A673 (cell line): ENCODE measurements at regions not wholly inside any gene's neighbourhood (a gene's known extent, or its start where the extent isn't known, plus 50 kb on each side); places are given as distances from the start of the nearest gene placed in this dataset.

Experiments
- BruUV-seq: library from RNA; stranded (reverse); fragments of 400-500 nt; replicated peaks from 2 replicates; lab custom pipeline; 2021; lab: Mats Ljungman, UMichigan
- CTCF ChIA-PET: fragments of 300-600 bp; sonication (Branson Sonifier 250); formaldehyde crosslinking; loops from one replicate; lab custom pipeline; 2022; ENCODE audit warnings: antibody characterized with exemption; lab: Charles Lee
- POLR2A ChIA-PET: fragments of 300-600 bp; sonication (Branson Sonifier 250); formaldehyde crosslinking; loops from one replicate; lab custom pipeline; 2022; ENCODE audit warnings: antibody characterized with exemption; ENCODE audit not compliant: low non-redundant PET; lab: Charles Lee
- DNase-seq: peaks from one replicate; pipeline ENCODE4 v3.0.0-alpha.2; 2015; ENCODE audit warnings: low spot score
- H3K27ac ChIP-seq: fragments of 200-600 bp; sonication (generic); 2 replicates; pipeline ENCODE4 v1.5.1; 2016; ENCODE audit warnings: mixed run types, low read depth, mild to moderate bottlenecking, mixed read lengths, antibody characterized with exemption, low read length; ENCODE audit not compliant: poor library complexity, severe bottlenecking
- H3K27me3 ChIP-seq: fragments of 200-600 bp; sonication (generic); replicated peaks from 2 replicates; pipeline ENCODE4 v1.6.1; 2017; ENCODE audit warnings: mixed run types, low read depth, mild to moderate bottlenecking, mixed read lengths, antibody characterized with exemption, low read length; ENCODE audit not compliant: insufficient read depth, poor library complexity
- H3K36me3 ChIP-seq: fragments of 200-600 bp; sonication (generic); 2 replicates; pipeline ENCODE4 v1.6.1; 2016; ENCODE audit warnings: mixed run types, mild to moderate bottlenecking, mixed read lengths, antibody characterized with exemption, low read length; ENCODE audit not compliant: insufficient read depth, poor library complexity, severe bottlenecking
- H3K4me1 ChIP-seq: fragments of 200-600 bp; sonication (generic); 2 replicates; pipeline ENCODE4 v1.6.1; 2017; ENCODE audit warnings: mixed run types, mild to moderate bottlenecking, mixed read lengths, antibody characterized with exemption, low read length; ENCODE audit not compliant: insufficient read depth, poor library complexity, severe bottlenecking
- H3K4me3 ChIP-seq: fragments of 200-600 bp; sonication (generic); 2 replicates; pipeline ENCODE4 v1.5.1; 2016; ENCODE audit warnings: low read depth, mixed run types, mild to moderate bottlenecking, mixed read lengths, low read length; ENCODE audit not compliant: poor library complexity, severe bottlenecking
- H3K9me3 ChIP-seq: fragments of 200-600 bp; sonication (generic); 2 replicates; pipeline ENCODE4 v1.6.1; 2016; ENCODE audit warnings: mixed run types, low read depth, mild to moderate bottlenecking, mixed read lengths, antibody characterized with exemption, low read length; ENCODE audit not compliant: poor library complexity, severe bottlenecking
- EZH2 ChIP-seq: fragments of 200-600 bp; sonication (generic); IDR thresholded peaks from 2 replicates; pipeline ENCODE4 v1.6.1; 2017; ENCODE audit warnings: borderline replicate concordance, low read depth, mild to moderate bottlenecking, mixed read lengths, antibody characterized with exemption, low read length; ENCODE audit not compliant: poor library complexity, severe bottlenecking
- intact Hi-C: fragments of 100-400 bp; cut with micrococcal nuclease; formaldehyde crosslinking; loops from one replicate; pipeline ENCODE4 v1.10.0; 2022; ENCODE audit not compliant: unreplicated experiment
- TF ChIP-seq, protein P1 (sequence below): fragments of 300-800, 200-600 bp; sonication (generic); conservative IDR thresholded peaks from 2 replicates; pipeline ENCODE4 v1.5.1; 2017; ENCODE audit warnings: low read depth, mild to moderate bottlenecking, antibody characterized with exemption, low read length, moderate library complexity, mixed read lengths

DNA sequence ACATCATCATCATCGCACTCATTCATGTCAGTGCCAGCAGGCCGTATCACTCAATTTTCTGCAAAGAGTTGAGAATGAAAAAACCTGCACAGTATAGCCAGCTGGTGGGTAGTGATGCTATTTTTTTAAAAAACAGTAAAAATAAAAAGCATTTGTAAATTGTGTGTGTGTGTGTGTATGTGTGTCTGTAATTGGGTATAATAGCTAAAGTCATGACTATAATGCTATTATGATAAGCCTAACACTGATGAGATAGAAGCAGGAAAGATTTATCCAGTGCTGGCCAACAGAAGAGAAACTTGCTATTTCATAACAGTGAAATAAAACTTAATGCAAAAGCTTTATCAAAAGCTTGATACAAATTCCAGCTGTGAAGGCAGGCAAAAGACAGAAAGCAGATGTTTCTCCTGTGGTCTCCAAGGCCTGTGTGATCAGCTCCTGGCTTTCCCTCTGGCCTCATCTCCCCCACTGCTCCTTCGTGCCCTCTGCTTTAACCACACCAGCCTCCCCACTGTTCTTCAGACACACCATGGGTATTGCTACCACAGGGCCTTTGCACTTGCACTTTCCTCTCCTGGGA is 206.2 kb upstream of the IRX5 start:
- no peaks in the 10 kb centered on the region for H3K4me1 ChIP-seq
- H3K27ac ChIP-seq = no peak overlapping the region
- POLR2A ChIA-PET = no interaction called here
- no TSS peak for BruUV-seq
- H3K9me3 ChIP-seq = no peaks in the 10 kb centered on the region
- no peaks in the 10 kb centered on the region for H3K36me3 ChIP-seq
- H3K27me3 ChIP-seq = no peaks in the 10 kb centered on the region
- intact Hi-C loops = no loop called here
- H3K4me3 ChIP-seq = no peak overlapping the region
- no peak for DNase-seq
- TF ChIP-seq, protein P1, sequence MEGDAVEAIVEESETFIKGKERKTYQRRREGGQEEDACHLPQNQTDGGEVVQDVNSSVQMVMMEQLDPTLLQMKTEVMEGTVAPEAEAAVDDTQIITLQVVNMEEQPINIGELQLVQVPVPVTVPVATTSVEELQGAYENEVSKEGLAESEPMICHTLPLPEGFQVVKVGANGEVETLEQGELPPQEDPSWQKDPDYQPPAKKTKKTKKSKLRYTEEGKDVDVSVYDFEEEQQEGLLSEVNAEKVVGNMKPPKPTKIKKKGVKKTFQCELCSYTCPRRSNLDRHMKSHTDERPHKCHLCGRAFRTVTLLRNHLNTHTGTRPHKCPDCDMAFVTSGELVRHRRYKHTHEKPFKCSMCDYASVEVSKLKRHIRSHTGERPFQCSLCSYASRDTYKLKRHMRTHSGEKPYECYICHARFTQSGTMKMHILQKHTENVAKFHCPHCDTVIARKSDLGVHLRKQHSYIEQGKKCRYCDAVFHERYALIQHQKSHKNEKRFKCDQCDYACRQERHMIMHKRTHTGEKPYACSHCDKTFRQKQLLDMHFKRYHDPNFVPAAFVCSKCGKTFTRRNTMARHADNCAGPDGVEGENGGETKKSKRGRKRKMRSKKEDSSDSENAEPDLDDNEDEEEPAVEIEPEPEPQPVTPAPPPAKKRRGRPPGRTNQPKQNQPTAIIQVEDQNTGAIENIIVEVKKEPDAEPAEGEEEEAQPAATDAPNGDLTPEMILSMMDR = no peak
- no peak for TF ChIP-seq EZH2
- CTCF ChIA-PET = no interaction called here

DNA sequence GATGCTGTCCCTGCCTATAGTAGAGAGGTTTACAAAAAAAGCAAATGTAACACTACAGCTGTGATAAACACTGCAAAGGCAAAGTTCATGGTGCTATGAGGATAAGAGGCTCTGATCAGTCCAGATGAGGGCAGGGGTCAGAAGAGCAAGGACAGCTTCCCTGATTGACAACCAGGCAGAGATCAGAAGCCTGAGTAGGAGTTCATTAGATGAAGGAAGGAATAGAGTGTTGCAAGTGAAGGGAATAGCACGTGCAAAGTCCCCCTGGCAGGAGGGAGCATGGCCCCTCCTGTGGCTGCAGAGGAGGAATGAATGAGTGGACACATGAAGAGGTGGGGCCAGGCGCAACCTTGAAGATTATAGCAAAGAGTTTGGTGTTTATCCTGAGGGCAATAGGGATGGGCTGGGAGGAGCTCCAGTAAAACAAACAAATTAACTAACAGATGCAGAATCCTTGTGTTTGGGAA is 208.4 kb upstream of the IRX5 start:
- H3K4me1 ChIP-seq = no peaks in the 10 kb centered on the region
- no peak for TF ChIP-seq EZH2
- TF ChIP-seq, protein P1 = no peak
- ChIA-PET CTCF (no interaction called here), POLR2A (no interaction called here)
- no peak overlapping the region for H3K4me3 ChIP-seq
- H3K36me3 ChIP-seq = no peaks in the 10 kb centered on the region
- no peaks in the 10 kb centered on the region for H3K9me3 ChIP-seq
- no peaks in the 10 kb centered on the region for H3K27me3 ChIP-seq
- H3K27ac ChIP-seq = no peak overlapping the region
- no peak for DNase-seq
- intact Hi-C loops = no loop called here
- no TSS peak for BruUV-seq

DNA sequence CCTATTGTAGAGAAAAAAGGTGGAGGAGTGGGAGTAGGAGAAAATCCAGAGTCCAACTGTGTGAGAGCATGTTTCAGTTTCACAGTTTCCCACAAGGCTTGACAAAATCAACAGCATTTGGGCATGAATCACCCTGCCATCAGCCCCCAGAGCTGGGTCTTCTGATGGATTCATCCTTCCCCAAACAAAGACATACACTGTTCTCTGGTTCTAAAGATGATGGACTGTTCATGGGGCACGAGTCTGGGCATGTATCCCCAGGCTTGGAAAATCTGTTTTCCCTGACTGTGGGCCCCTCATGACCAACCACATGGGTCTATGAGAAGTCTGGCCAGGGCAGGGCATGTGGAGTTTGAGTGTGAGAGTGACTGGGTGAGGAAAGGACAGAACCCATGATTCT is 210.4 kb upstream of the IRX5 start:
- H3K4me1 ChIP-seq = no peaks in the 10 kb centered on the region
- H3K27me3 ChIP-seq = no peaks in the 10 kb centered on the region
- ChIA-PET POLR2A (interaction anchor here (0.5 kb wide), 1 partner anchor 277 kb away, joined by 3 read pairs; no protein-coding TSS in a partner anchor), CTCF (no interaction called here)
- TF ChIP-seq EZH2 = no peak
- TF ChIP-seq, protein P1 = no peak
- BruUV-seq = no TSS peak
- H3K4me3 ChIP-seq = no peak overlapping the region
- intact Hi-C loops = no loop called here
- no peak for DNase-seq
- no peak overlapping the region for H3K27ac ChIP-seq
- H3K36me3 ChIP-seq = no peaks in the 10 kb centered on the region
- H3K9me3 ChIP-seq = no peaks in the 10 kb centered on the region
